Neural progenitor cell (in vitro differentiated cells): ENCODE measurements at regions not wholly inside any gene's neighbourhood (a gene's known extent, or its start where the extent isn't known, plus 50 kb on each side); places are given as distances from the start of the nearest gene placed in this dataset.

ENCODE experiments used
- DNase-seq: peaks from one replicate; pipeline ENCODE4 v3.0.0-alpha.2; 2016; ENCODE audit warnings: low spot score
- H2AFZ ChIP-seq: fragments of 200-600 bp; sonication (generic); replicated peaks from 2 replicates; pipeline ENCODE4 v1.6.1; 2016; ENCODE audit warnings: antibody characterized with exemption
- H3F3A ChIP-seq: fragments of 200-600 bp; sonication (generic); 2 replicates; pipeline ENCODE4 v1.6.1; 2016; ENCODE audit warnings: antibody characterized with exemption, low read depth
- H3K27ac ChIP-seq: fragments of 200-600 bp; sonication (generic); 2 replicates; pipeline ENCODE4 v1.5.1; 2016; ENCODE audit warnings: mild to moderate bottlenecking
- H3K27me3 ChIP-seq: fragments of 200-600 bp; sonication (generic); 2 replicates; pipeline ENCODE4 v1.6.1; 2016; ENCODE audit warnings: mild to moderate bottlenecking, moderate library complexity
- H3K36me3 ChIP-seq: fragments of 200-600 bp; sonication (generic); 2 replicates; pipeline ENCODE4 v1.5.1; 2016
- H3K4me1 ChIP-seq: fragments of 200-600 bp; sonication (generic); 2 replicates; pipeline ENCODE4 v1.6.1; 2016; ENCODE audit warnings: mixed run types
- H3K4me2 ChIP-seq: fragments of 200-600 bp; sonication (generic); 2 replicates; pipeline ENCODE4 v1.6.1; 2016
- H3K4me3 ChIP-seq: fragments of 200-600 bp; sonication (generic); 2 replicates; pipeline ENCODE4 v1.5.1; 2016
- H3K79me2 ChIP-seq: fragments of 200-600 bp; sonication (generic); 2 replicates; pipeline ENCODE4 v1.6.1; 2016; ENCODE audit warnings: low read depth
- H3K9ac ChIP-seq: fragments of 200-600 bp; sonication (generic); 2 replicates; pipeline ENCODE4 v1.6.1; 2016
- H3K9me3 ChIP-seq: fragments of 200-600 bp; sonication (generic); 2 replicates; pipeline ENCODE4 v1.5.1; 2016; ENCODE audit warnings: low read depth
- H4K20me1 ChIP-seq: fragments of 200-600 bp; sonication (generic); 2 replicates; pipeline ENCODE4 v1.6.1; 2016; ENCODE audit warnings: low read depth
- H3K27ac Mint-ChIP-seq: 3 replicates; pipeline ENCODE4 v1.8.0; 2021; ENCODE audit warnings: mixed read lengths
- H3K27me3 Mint-ChIP-seq: 2 replicates; pipeline ENCODE4 v1.8.0; 2022; ENCODE audit warnings: low read depth, mild to moderate bottlenecking, inconsistent platforms, moderate library complexity, mixed read lengths; ENCODE audit not compliant: insufficient read depth
- H3K36me3 Mint-ChIP-seq: 3 replicates; pipeline ENCODE4 v1.8.0; 2021; ENCODE audit warnings: mixed read lengths
- H3K4me1 Mint-ChIP-seq: 3 replicates; pipeline ENCODE4 v1.8.0; 2021; ENCODE audit warnings: mixed read lengths
- H3K4me3 Mint-ChIP-seq: 3 replicates; pipeline ENCODE4 v1.8.0; 2021; ENCODE audit warnings: mild to moderate bottlenecking, moderate library complexity, mixed read lengths
- H3K9me3 Mint-ChIP-seq: 3 replicates; pipeline ENCODE4 v1.8.0; 2020; ENCODE audit warnings: mixed read lengths
- CTCF ChIP-seq: fragments of 200-600 bp; sonication (generic); IDR thresholded peaks from 2 replicates; pipeline ENCODE4 v1.5.1; 2017; ENCODE audit warnings: antibody characterized with exemption, mild to moderate bottlenecking
- EZH2 ChIP-seq: fragments of 200-600 bp; sonication (generic); IDR thresholded peaks from 2 replicates; pipeline ENCODE4 v1.6.1; 2017; ENCODE audit warnings: antibody characterized with exemption, mild to moderate bottlenecking, moderate library complexity
- EZH2phosphoT487 ChIP-seq: fragments of 200-600 bp; sonication (generic); IDR thresholded peaks from 2 replicates; pipeline ENCODE4 v1.6.1; 2017; ENCODE audit warnings: antibody characterized with exemption

- no peaks in the 10 kb centered on the region for H3K79me2 ChIP-seq
- H4K20me1 ChIP-seq = no peaks in the 10 kb centered on the region
- H2AFZ ChIP-seq = no peak overlapping the region
- no peaks in the 10 kb centered on the region for H3K27me3 ChIP-seq
- no peak overlapping the region for H3K27ac ChIP-seq
- no peaks in the 10 kb centered on the region for H3K36me3 ChIP-seq
- Mint-ChIP-seq H3K4me1 (no peaks in the 10 kb centered on the region), H3K4me3 (no peak overlapping the region), H3K36me3 (no peaks in the 10 kb centered on the region), H3K27me3 (no peaks in the 10 kb centered on the region), H3K27ac (no peak overlapping the region), H3K9me3 (no peaks in the 10 kb centered on the region)
- no peaks in the 10 kb centered on the region for H3K4me1 ChIP-seq
- DNase-seq = no peak
- H3F3A ChIP-seq = no peaks in the 10 kb centered on the region
- no peak overlapping the region for H3K9ac ChIP-seq
- H3K9me3 ChIP-seq = no peaks in the 10 kb centered on the region
- H3K4me3 ChIP-seq = no peak overlapping the region
- TF ChIP-seq CTCF = no peak
- TF ChIP-seq EZH2phosphoT487 = no peak
- no peak for TF ChIP-seq EZH2
- no peak overlapping the region for H3K4me2 ChIP-seq
Measured at GRCh38 chr13:59203855-59204254, 959.9 kb downstream of the DIAPH3 start.

GRCh38 chr13:59205501-59205900, 958.2 kb downstream of the DIAPH3 start:
- H3K36me3 ChIP-seq = no peaks in the 10 kb centered on the region
- H3K4me1 ChIP-seq = no peaks in the 10 kb centered on the region
- no peaks in the 10 kb centered on the region for H3K9me3 ChIP-seq
- TF ChIP-seq EZH2 (no peak), EZH2phosphoT487 (no peak), CTCF (no peak)
- H3K79me2 ChIP-seq = no peaks in the 10 kb centered on the region
- H3K9ac ChIP-seq = no peak overlapping the region
- Mint-ChIP-seq H3K27ac (no peak overlapping the region), H3K36me3 (no peaks in the 10 kb centered on the region), H3K4me3 (no peak overlapping the region), H3K9me3 (no peaks in the 10 kb centered on the region), H3K4me1 (peaks cover 2% of the 10 kb centered on the region), H3K27me3 (no peaks in the 10 kb centered on the region)
- H2AFZ ChIP-seq = no peak overlapping the region
- DNase-seq = no peak
- no peaks in the 10 kb centered on the region for H4K20me1 ChIP-seq
- H3K27ac ChIP-seq = no peak overlapping the region
- H3K27me3 ChIP-seq = no peaks in the 10 kb centered on the region
- no peaks in the 10 kb centered on the region for H3F3A ChIP-seq
- H3K4me2 ChIP-seq = no peak overlapping the region
- H3K4me3 ChIP-seq = no peak overlapping the region

- DNase-seq = no peak
- Histone ChIP-seq H2AFZ (no peak overlapping the region), H3K4me1 (peaks cover 12% of the 10 kb centered on the region), H3K27ac (no peak overlapping the region), H3K9me3 (no peaks in the 10 kb centered on the region), H3F3A (no peaks in the 10 kb centered on the region), H3K4me2 (no peak overlapping the region), H3K27me3 (no peaks in the 10 kb centered on the region), H3K36me3 (no peaks in the 10 kb centered on the region), H3K9ac (no peak overlapping the region), H4K20me1 (no peaks in the 10 kb centered on the region), H3K4me3 (no peak overlapping the region), H3K79me2 (no peaks in the 10 kb centered on the region)
- H3K27me3 Mint-ChIP-seq = no peaks in the 10 kb centered on the region
- TF ChIP-seq EZH2phosphoT487 (no peak), CTCF (no peak), EZH2 (no peak)
- H3K4me1 Mint-ChIP-seq = peaks cover 14% of the 10 kb centered on the region
- no peaks in the 10 kb centered on the region for H3K36me3 Mint-ChIP-seq
- no peak overlapping the region for H3K27ac Mint-ChIP-seq
- H3K9me3 Mint-ChIP-seq = no peaks in the 10 kb centered on the region
- no peak overlapping the region for H3K4me3 Mint-ChIP-seq
Measured at GRCh38 chr13:59208405-59209195, 955.1 kb downstream of the DIAPH3 start.
